ENCODE measurements at regions not wholly inside any gene's neighbourhood (a gene's known extent, or its start where the extent isn't known, plus 50 kb on each side); places are given as distances from the start of the nearest gene placed in this dataset.

DNA sequence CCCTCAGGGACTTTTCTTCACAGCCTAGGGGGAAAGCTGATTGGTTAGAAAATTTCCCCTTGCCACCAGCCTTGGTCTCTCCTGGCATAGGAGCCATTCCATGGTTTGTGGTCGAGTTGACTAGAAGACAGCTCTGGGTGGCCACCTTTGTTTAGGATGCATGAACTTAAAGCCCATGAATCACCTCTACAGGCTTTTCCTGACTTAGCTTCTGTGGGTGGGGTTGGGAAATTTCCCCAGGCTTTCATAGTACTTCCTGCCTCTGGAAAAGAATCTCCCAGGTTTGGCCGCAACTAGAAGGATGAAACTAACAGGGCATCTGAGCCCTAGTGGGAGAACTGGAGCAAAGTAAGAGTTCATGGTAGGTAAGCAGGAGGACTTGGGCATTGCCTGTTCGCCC lies 72.6 kb downstream of the SNRPE start:
- H3K27me3 ChIP-seq: no peaks in the 10 kb centered on the region
- no peaks in the 10 kb centered on the region for H3K36me3 ChIP-seq
- H3K4me3 ChIP-seq (replicated peaks in 1 of 3): no peak overlapping the region
- no peaks in the 10 kb centered on the region for H3K4me1 ChIP-seq
- no peak overlapping the region for H3K27ac ChIP-seq
- DNase-seq: no peak
- TF ChIP-seq, protein P1, sequence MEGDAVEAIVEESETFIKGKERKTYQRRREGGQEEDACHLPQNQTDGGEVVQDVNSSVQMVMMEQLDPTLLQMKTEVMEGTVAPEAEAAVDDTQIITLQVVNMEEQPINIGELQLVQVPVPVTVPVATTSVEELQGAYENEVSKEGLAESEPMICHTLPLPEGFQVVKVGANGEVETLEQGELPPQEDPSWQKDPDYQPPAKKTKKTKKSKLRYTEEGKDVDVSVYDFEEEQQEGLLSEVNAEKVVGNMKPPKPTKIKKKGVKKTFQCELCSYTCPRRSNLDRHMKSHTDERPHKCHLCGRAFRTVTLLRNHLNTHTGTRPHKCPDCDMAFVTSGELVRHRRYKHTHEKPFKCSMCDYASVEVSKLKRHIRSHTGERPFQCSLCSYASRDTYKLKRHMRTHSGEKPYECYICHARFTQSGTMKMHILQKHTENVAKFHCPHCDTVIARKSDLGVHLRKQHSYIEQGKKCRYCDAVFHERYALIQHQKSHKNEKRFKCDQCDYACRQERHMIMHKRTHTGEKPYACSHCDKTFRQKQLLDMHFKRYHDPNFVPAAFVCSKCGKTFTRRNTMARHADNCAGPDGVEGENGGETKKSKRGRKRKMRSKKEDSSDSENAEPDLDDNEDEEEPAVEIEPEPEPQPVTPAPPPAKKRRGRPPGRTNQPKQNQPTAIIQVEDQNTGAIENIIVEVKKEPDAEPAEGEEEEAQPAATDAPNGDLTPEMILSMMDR (IDR thresholded peaks at IDR 0.05): no peak
- TF ChIP-seq POLR2A (IDR thresholded peaks at IDR 0.05): no peak
- no peaks in the 10 kb centered on the region for H3K9me3 ChIP-seq
- 61 to 64% methylated on average over 3 of the region's 3 CpGs for WGBS, 2 donors
- intact Hi-C loops (cut with DNase I): no loop called here

DNA sequence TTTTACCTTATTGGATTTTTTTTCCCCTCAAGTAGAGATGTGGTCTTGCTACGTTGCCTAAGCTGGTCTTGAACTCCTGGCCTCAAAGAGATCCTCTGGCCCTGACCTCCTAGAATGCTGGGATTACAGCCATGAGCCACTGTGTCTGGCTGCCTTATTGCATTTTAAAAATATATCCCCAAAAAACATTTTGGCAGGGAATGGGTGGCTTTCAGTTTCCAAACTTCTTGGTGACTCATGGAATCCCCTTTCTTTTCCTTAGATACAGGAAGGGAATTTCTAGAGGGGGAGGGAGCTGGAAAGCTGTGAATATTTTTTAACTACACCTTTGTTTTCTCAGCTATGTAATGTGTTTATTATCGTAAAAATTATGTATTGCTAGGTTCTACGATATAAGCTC lies 73.3 kb downstream of the SNRPE start:
- TF ChIP-seq, protein P1 (IDR thresholded peaks at IDR 0.05): no peak
- H3K9me3 ChIP-seq: no peaks in the 10 kb centered on the region
- H3K27me3 ChIP-seq: no peaks in the 10 kb centered on the region
- H3K4me3 ChIP-seq (replicated peaks in 1 of 3): no peak overlapping the region
- no peak overlapping the region for H3K27ac ChIP-seq
- no peaks in the 10 kb centered on the region for H3K4me1 ChIP-seq
- no peak for DNase-seq
- no peaks in the 10 kb centered on the region for H3K36me3 ChIP-seq
- 72 to 79% methylated on average over 3 of the region's 3 CpGs for WGBS, 2 donors
- intact Hi-C loops (cut with DNase I): no loop called here

DNA sequence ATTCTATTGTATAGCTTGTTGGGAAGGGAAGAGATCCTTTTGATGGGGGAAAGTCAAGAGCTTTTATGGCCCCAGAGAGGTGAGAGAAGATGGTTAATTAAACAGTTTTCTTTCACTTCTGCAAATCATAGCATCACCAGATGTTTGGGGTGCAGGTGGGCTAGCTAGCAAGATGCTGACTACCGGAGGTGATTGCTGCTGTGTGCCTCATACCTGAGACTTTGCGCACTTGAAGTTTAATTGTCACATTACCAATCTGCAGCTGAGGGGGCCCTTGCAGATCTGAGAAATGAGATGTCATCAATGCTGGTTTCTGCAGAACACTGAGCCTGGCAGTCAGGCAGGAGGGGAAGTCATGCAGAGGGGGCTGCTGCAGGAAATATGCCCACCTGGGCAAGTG lies 73.9 kb downstream of the SNRPE start:
- no peaks in the 10 kb centered on the region for H3K27me3 ChIP-seq
- H3K27ac ChIP-seq: no peak overlapping the region
- H3K4me3 ChIP-seq (replicated peaks in 1 of 3): no peak overlapping the region
- no peaks in the 10 kb centered on the region for H3K9me3 ChIP-seq
- no peaks in the 10 kb centered on the region for H3K36me3 ChIP-seq
- intact Hi-C loops (cut with DNase I): no loop called here
- no peaks in the 10 kb centered on the region for H3K4me1 ChIP-seq
- no peak for DNase-seq
- 87 to 94% methylated on average over 2 of the region's 2 CpGs for WGBS, 2 donors
- TF ChIP-seq, protein P1 (IDR thresholded peaks at IDR 0.05): no peak
- TF ChIP-seq POLR2A (IDR thresholded peaks at IDR 0.05): no peak

DNA sequence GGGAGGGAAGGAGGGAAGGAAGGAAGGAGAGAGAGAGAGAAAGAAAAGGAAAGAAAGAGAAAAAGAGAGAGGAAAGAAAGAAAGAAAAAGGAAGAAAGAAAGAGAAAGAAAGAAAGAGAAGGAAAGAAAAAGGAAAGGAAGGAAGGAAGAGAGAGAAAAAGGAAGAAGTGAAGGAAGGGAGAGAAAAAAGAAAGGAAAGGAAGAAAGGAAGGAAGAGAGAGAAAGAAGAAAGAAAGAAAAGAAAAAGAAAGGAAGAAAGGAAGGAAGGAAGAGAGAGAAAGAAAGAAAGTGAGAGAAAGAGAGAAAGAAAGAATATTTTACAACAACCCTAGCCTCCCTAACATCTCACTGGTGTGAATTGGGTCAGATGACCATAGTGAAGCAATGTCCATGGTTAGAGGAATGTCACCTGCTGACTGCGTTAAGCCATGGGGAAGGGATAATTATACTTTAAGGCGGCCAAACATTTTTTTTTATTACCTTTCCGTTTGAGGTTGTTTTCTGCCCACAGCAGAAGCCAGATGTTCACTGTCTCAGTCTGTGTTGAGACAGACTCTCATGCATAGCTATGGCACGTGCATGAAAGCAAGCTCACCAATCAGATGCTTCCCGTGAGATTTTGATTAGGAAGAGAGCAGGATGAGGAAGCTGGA lies 76.4 kb downstream of the SNRPE start:
- no peak overlapping the region for H3K4me3 ChIP-seq (replicated peaks in 1 of 3)
- no peaks in the 10 kb centered on the region for H3K4me1 ChIP-seq
- WGBS, 2 donors: 61% methylated on average over 5 of the region's 5 CpGs
- DNase-seq: no peak
- intact Hi-C loops (cut with DNase I): no loop called here
- H3K36me3 ChIP-seq: no peaks in the 10 kb centered on the region
- H3K27ac ChIP-seq: no peak overlapping the region
- TF ChIP-seq POLR2A (IDR thresholded peaks at IDR 0.05): no peak
- TF ChIP-seq, protein P1 (IDR thresholded peaks at IDR 0.05): no peak
- no peaks in the 10 kb centered on the region for H3K9me3 ChIP-seq
- H3K27me3 ChIP-seq: no peaks in the 10 kb centered on the region

DNA sequence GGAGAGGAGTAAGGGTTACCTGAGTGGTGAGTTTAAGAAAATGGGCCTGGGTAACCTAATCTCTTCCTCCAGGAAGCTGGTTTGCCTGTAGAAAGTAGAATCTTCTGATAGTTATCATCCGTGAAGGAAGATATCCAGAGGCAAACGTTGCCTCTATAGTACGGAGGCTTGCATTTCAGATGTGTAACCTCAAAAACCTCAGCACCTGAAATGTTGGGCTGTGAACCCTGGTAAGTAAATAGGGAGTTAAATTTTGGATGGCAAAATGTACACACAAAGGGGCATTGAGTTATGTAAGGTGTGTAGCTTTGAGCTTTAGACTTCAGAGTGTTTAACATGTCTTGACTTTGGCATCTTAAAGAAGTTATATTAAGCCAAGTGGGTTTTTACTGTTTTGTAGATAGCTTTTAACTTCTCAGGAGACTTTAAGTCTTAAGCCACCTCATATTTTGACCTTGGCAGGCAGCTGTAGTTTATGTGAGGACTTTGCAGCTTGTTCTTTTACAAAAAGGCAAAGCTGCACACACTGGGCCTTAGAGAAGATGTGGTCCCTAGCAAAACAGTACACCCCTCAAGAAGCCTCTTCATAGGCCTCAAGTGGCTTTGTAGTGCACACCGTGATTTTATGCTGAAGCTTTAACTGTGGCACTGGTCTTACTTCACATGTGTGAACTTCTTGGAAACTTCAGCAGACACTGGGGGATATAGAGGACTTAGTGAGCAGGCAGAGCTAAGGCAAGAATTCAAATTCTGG lies 83.4 kb downstream of the SNRPE start:
- no peak for TF ChIP-seq POLR2A (IDR thresholded peaks at IDR 0.05)
- TF ChIP-seq, protein P1 (IDR thresholded peaks at IDR 0.05): no peak
- no peaks in the 10 kb centered on the region for H3K27me3 ChIP-seq
- no peaks in the 10 kb centered on the region for H3K9me3 ChIP-seq
- H3K36me3 ChIP-seq: no peaks in the 10 kb centered on the region
- no peak overlapping the region for H3K4me3 ChIP-seq (replicated peaks in 1 of 3)
- DNase-seq: peak; percentile 66 to 74
- 50 to 58% methylated on average over 4 of the region's 4 CpGs for WGBS, 2 donors
- intact Hi-C loops (cut with DNase I): no loop called here
- H3K27ac ChIP-seq: no peak overlapping the region
- H3K4me1 ChIP-seq: peaks cover 11 to 12% of the 10 kb centered on the region in 2 donors

All from thyroid gland (tissue), 4 donors.